ENCODE measurements at regions not wholly inside any gene's neighbourhood (a gene's known extent, or its start where the extent isn't known, plus 50 kb on each side); places are given as distances from the start of the nearest gene placed in this dataset.

DNA sequence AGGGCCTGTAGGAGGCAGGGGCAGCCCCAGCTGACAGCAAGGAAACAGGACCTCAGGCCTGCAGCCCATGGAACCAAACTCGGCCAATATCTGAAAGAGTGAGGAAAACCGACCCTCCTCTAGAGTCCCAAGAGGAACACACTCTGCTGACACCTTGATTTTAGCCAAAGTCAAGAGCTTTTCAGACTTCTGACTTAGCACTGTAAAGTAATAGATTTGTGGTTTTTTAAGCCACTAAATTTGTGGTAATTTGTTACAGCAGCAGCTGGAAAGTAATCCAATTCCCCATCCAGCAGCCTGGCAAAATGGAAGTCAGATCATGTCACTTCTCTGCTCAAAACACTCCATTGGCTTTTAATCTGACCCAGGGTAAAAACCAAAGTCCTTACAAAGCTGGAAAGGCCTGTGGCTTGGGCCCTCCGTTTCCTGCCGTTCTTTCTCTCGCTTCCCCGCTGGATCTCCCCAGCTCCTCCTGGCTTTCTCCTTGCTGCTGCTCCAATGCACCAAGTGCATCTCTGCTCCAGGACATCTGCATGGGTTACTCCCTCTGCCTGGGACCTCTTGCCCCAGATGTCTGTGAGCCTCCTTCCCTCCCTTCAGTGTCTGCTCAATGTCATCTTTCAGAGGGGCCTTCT lies 79.0 kb downstream of the C5orf15 start:
- Histone ChIP-seq H3K27ac (no peak overlapping the region), H3K36me3 (no peaks in the 10 kb centered on the region), H3K27me3 (no peaks in the 10 kb centered on the region), H3K4me1 (no peaks in the 10 kb centered on the region), H3K4me3 (replicated peaks in 1 of 3) (no peak overlapping the region), H3K9me3 (no peaks in the 10 kb centered on the region)
- DNase-seq: no peak
- intact Hi-C loops (cut with DNase I): no loop called here
- no peak for TF ChIP-seq POLR2A (IDR thresholded peaks at IDR 0.05)
- TF ChIP-seq, protein P1, sequence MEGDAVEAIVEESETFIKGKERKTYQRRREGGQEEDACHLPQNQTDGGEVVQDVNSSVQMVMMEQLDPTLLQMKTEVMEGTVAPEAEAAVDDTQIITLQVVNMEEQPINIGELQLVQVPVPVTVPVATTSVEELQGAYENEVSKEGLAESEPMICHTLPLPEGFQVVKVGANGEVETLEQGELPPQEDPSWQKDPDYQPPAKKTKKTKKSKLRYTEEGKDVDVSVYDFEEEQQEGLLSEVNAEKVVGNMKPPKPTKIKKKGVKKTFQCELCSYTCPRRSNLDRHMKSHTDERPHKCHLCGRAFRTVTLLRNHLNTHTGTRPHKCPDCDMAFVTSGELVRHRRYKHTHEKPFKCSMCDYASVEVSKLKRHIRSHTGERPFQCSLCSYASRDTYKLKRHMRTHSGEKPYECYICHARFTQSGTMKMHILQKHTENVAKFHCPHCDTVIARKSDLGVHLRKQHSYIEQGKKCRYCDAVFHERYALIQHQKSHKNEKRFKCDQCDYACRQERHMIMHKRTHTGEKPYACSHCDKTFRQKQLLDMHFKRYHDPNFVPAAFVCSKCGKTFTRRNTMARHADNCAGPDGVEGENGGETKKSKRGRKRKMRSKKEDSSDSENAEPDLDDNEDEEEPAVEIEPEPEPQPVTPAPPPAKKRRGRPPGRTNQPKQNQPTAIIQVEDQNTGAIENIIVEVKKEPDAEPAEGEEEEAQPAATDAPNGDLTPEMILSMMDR (IDR thresholded peaks at IDR 0.05): no peak
- 77 to 95% methylated on average over 6 of the region's 6 CpGs for WGBS, 2 donors

- H3K4me1 ChIP-seq: no peaks in the 10 kb centered on the region
- 87 to 98% methylated on average over 3 of the region's 3 CpGs for WGBS, 2 donors
- H3K9me3 ChIP-seq: no peaks in the 10 kb centered on the region
- intact Hi-C loops (cut with DNase I): no loop called here
- TF ChIP-seq, protein P1 (IDR thresholded peaks at IDR 0.05): no peak
- TF ChIP-seq POLR2A (IDR thresholded peaks at IDR 0.05): no peak
- no peak overlapping the region for H3K4me3 ChIP-seq (replicated peaks in 1 of 3)
- DNase-seq: no peak
- no peaks in the 10 kb centered on the region for H3K36me3 ChIP-seq
- H3K27ac ChIP-seq: no peak overlapping the region
- no peaks in the 10 kb centered on the region for H3K27me3 ChIP-seq
Observed at GRCh38 chr5:133888625-133888991, 79.8 kb downstream of the C5orf15 start.

DNA sequence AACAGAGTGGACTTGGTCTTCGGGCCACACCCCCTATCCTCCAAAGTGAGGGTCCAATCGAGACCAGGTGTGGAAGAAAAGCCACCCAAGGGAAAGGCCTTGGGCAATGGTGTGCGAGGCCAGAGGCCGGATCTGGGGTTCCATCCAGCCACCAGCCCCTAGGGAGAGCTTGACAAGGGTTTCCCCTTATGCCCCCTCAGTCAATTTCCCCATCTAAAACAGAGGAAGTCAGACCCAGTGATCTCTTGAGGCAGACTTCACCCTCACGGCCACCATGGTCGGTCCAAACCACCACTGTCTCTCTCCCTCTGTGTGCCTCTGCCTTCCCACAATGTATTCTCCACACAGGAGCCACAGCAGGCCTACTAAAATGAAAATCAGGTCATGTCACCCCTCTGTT lies 82.9 kb downstream of the C5orf15 start:
- Histone ChIP-seq H3K9me3 (no peaks in the 10 kb centered on the region), H3K27me3 (no peaks in the 10 kb centered on the region), H3K36me3 (no peaks in the 10 kb centered on the region), H3K4me1 (no peaks in the 10 kb centered on the region), H3K4me3 (replicated peaks in 1 of 3) (no peak overlapping the region), H3K27ac (no peak overlapping the region)
- no peak for DNase-seq
- TF ChIP-seq, protein P1 (IDR thresholded peaks at IDR 0.05): no peak
- no peak for TF ChIP-seq POLR2A (IDR thresholded peaks at IDR 0.05)
- intact Hi-C loops (cut with DNase I): no loop called here
- 95 to 96% methylated on average over 6 of the region's 6 CpGs for WGBS, 2 donors

DNA sequence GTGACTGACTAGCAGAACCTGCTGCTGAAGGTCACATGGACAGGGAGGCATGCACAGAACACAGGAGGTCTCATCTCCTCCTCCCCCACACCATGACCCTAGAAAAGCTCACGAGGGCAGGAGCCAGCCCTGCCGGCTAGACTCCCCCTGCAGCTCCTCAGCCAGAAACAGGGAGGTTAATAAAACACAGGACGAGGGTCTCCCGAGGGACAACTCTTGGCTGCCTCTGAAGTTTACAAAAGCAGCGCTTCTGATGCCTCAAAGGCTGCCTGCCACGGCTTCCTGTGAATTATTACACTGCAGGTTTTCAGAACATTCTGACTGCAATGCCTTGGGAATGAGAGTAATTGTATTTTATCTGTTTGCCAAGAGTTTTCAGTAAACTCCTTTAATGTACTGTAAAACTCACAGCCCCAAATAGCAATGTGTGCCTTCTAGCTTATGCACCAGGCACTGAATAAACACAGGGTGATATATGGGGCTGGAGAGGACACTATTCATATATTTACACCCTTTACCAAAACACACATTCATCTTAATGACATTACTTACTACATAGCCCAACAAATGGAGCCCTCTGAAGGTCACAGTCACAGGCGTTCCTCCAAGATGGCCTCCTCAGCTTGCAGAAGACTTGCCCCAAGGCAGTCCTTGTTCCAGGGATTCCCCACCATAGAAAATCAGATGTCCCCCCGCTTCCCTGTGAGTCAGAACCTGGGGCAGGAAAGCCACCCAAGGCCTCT lies 83.7 kb downstream of the C5orf15 start:
- WGBS, 2 donors: 33 to 53% methylated on average over 4 to 8 of the region's 8 CpGs
- DNase-seq: no peak
- Histone ChIP-seq H3K27ac (no peak overlapping the region), H3K9me3 (no peaks in the 10 kb centered on the region), H3K27me3 (no peaks in the 10 kb centered on the region), H3K36me3 (no peaks in the 10 kb centered on the region), H3K4me1 (no peaks in the 10 kb centered on the region), H3K4me3 (replicated peaks in 1 of 3) (no peak overlapping the region)
- intact Hi-C loops (cut with DNase I): no loop called here
- TF ChIP-seq POLR2A (IDR thresholded peaks at IDR 0.05): no peak

- Histone ChIP-seq H3K4me3 (replicated peaks in 1 of 3) (no peak overlapping the region), H3K9me3 (no peaks in the 10 kb centered on the region), H3K36me3 (no peaks in the 10 kb centered on the region), H3K27me3 (no peaks in the 10 kb centered on the region), H3K4me1 (no peaks in the 10 kb centered on the region), H3K27ac (no peak overlapping the region)
- TF ChIP-seq, protein P1 (IDR thresholded peaks at IDR 0.05): no peak
- TF ChIP-seq POLR2A (IDR thresholded peaks at IDR 0.05): no peak
- 91 to 96% methylated on average over 4 to 5 of the region's 5 CpGs for WGBS, 2 donors
- intact Hi-C loops (cut with DNase I): no loop called here
- no peak for DNase-seq
Observed at GRCh38 chr5:133883916-133884315, 84.5 kb downstream of the C5orf15 start.

Data from thyroid gland (tissue), 4 donors.